ENCODE measurements at regions not wholly inside any gene's neighbourhood (a gene's known extent, or its start where the extent isn't known, plus 50 kb on each side); places are given as distances from the start of the nearest gene placed in this dataset.
A peak's percentile ranks its signal among the peaks of the same experiment; 100 is the strongest.

DNA sequence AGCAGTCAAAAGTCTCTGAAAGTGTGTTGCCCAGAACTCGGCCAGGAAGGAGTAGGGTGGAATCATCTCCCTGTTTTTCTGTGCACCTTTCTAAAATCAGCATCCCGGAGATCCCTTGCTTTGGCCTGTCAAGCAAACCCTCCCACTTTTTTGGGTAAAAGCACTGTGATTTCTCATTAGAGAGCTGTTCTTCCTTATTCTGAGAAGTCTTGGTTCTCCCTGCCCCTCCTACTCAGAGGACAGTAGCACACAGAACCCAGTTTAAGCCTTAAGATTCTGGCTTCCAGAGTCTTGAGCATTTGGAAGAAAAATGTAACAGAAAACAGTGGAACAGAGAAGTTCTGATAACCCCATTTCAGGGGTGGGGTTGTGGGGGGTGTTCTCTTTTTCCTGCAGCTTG, 52.6 kb upstream of the KATNAL1 start:
- Histone ChIP-seq H3K4me1 (ENCODE audit: control insufficient read depth in 5 of 5, insufficient read depth in 5 of 5, low read length in 5 of 5) (peaks cover 2 to 49% (median 46%) of the 10 kb centered on the region in 5 donors), H3K9ac (ENCODE audit: low read length in 5 of 5) (no peak overlapping the region), H3K27ac (ENCODE audit: low read depth, low read length) (peak overlapping the region; percentile 31), H3K9me3 (ENCODE audit: control insufficient read depth in 5 of 5, low read length in 5 of 5) (no peaks in the 10 kb centered on the region), H3K36me3 (ENCODE audit: control insufficient read depth in 5 of 5, insufficient read depth in 5 of 5, low read length in 5 of 5) (no peaks in the 10 kb centered on the region), H3K27me3 (ENCODE audit: control insufficient read depth in 5 of 5, insufficient read depth in 4 of 5, low read length in 5 of 5) (no peaks in the 10 kb centered on the region), H3K4me3 (ENCODE audit: low read depth in 1 of 5, low read length in 5 of 5) (no peak overlapping the region)

DNA sequence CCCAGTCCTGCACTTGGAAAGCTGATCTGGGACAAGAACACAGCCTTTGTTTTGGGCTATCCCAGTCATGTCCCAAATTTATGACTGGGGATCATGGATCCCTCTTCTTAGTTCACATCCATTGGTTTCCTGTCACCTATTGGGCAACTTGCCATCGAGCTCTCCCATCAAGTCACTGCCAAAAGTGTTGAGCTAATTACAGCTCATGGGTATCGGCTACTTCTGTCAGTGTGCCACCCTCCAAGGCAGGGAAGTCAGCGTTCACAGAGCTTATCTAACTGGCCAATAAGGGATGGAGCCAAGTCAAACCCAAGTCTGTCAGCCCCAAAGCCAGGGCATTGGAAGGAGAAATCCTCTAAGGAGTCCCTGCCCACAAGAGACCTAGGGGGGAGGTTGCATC, 53.2 kb upstream of the KATNAL1 start:
- H3K27ac ChIP-seq (ENCODE audit: low read depth, low read length), result peak overlapping the region; percentile 31
- H3K36me3 ChIP-seq (ENCODE audit: control insufficient read depth in 5 of 5, insufficient read depth in 5 of 5, low read length in 5 of 5), result no peaks in the 10 kb centered on the region
- no peak overlapping the region for H3K9ac ChIP-seq (ENCODE audit: low read length in 5 of 5)
- H3K4me3 ChIP-seq (ENCODE audit: low read depth in 1 of 5, low read length in 5 of 5), result no peak overlapping the region
- no peaks in the 10 kb centered on the region for H3K27me3 ChIP-seq (ENCODE audit: control insufficient read depth in 5 of 5, insufficient read depth in 4 of 5, low read length in 5 of 5)
- peaks cover 2 to 52% (median 41%) of the 10 kb centered on the region in 5 donors for H3K4me1 ChIP-seq (ENCODE audit: control insufficient read depth in 5 of 5, insufficient read depth in 5 of 5, low read length in 5 of 5)
- H3K9me3 ChIP-seq (ENCODE audit: control insufficient read depth in 5 of 5, low read length in 5 of 5), result no peaks in the 10 kb centered on the region

DNA sequence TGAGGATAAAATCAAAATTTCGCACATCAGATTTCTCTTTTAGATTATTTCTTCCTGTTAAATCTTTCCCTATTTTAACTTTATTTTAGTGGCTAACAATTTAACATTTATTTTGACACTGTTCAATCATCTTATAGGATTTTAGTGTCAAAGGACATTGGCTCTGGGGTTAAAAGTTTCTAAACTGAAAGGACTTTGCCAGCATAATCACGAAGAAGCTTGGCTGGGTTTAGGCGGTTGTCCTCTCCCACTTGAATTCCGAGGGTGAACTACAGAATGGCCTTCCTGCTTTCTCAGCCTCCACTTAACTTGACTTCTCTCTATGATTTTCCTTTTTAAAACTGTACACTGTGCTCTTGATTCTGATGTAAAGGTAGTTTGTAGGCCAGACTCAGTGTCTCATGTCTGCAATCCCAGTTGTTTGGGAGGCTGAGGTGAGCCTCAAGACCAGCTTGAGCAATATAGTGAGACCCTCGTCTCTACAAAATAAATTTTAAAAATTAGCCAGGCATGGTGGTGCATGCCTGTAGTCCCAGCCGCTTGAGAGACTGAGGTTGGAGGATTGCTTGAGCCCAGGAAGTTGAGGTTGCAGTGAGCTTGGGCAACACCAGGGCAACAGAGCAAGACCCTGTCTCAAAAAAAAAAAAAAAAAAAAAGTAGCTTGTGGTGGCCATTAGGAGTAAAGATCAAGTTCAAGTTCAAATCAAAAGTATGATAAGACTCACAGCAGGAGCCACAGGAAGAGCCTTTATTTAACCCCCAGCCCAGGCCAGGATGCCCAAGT, 54.8 kb upstream of the KATNAL1 start:
- Histone ChIP-seq H3K36me3 (ENCODE audit: control insufficient read depth in 5 of 5, insufficient read depth in 5 of 5, low read length in 5 of 5) (no peaks in the 10 kb centered on the region), H3K27ac (ENCODE audit: low read depth, low read length) (peak overlapping the region; percentile 71), H3K9me3 (ENCODE audit: control insufficient read depth in 5 of 5, low read length in 5 of 5) (no peaks in the 10 kb centered on the region), H3K4me3 (ENCODE audit: low read depth in 1 of 5, low read length in 5 of 5) (peak overlapping the region in 1 of 5 donors; percentile 9), H3K4me1 (ENCODE audit: control insufficient read depth in 5 of 5, insufficient read depth in 5 of 5, low read length in 5 of 5) (peaks cover 0 to 48% (median 39%) of the 10 kb centered on the region in 5 donors), H3K9ac (ENCODE audit: low read length in 5 of 5) (no peak overlapping the region), H3K27me3 (ENCODE audit: control insufficient read depth in 5 of 5, insufficient read depth in 4 of 5, low read length in 5 of 5) (no peaks in the 10 kb centered on the region)

DNA sequence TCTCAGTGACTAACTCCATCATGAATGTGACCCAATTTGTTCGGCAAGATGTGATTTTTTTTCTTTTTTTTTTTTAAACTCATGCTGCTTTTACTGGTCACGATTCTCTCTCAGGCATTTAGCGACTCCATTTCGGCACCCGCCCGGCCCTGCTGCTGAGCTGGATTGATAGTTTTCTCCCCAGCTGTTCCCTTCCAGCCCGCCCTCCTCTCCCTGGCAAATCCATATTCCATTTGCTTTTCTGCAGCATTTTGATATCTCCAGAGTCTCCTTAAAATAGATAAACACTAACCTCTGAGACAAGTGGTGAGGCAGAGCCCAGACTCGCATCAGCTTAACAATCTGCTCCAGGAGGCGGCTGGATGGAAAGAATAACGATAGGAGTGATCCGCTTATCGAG, 55.5 kb upstream of the KATNAL1 start:
- H3K9me3 ChIP-seq (ENCODE audit: control insufficient read depth in 5 of 5, low read length in 5 of 5), result no peaks in the 10 kb centered on the region
- H3K27me3 ChIP-seq (ENCODE audit: control insufficient read depth in 5 of 5, insufficient read depth in 4 of 5, low read length in 5 of 5), result no peaks in the 10 kb centered on the region
- no peaks in the 10 kb centered on the region for H3K36me3 ChIP-seq (ENCODE audit: control insufficient read depth in 5 of 5, insufficient read depth in 5 of 5, low read length in 5 of 5)
- peak overlapping the region in 2 of 5 donors; percentile 9 to 17 for H3K4me3 ChIP-seq (ENCODE audit: low read depth in 1 of 5, low read length in 5 of 5)
- peak overlapping the region in 2 of 5 donors; percentile 4 to 34 for H3K9ac ChIP-seq (ENCODE audit: low read length in 5 of 5)
- peaks cover 0 to 48% (median 39%) of the 10 kb centered on the region in 5 donors for H3K4me1 ChIP-seq (ENCODE audit: control insufficient read depth in 5 of 5, insufficient read depth in 5 of 5, low read length in 5 of 5)
- H3K27ac ChIP-seq (ENCODE audit: low read depth, low read length), result peak overlapping the region; percentile 71

DNA sequence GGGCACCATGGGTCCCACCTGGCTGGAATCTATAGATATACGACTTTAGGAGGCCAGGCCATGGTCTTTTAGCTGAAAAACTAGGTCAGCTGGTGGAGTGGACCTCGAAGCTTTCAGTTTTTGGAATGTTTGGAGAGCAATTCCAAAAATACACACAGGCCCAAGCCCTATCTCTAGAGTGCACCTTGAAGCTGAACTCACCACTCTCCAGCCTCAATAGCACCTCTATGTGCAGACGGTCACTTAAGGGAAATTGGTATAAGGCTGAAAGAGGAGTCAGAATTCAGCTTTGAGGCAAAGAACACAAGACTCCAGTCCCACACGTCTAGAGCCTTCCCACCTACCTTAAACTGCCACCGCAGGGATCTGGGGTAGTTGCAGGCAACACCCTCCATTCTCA, 56.4 kb upstream of the KATNAL1 start:
- Histone ChIP-seq H3K9ac (ENCODE audit: low read length in 5 of 5) (no peak overlapping the region), H3K4me3 (ENCODE audit: low read depth in 1 of 5, low read length in 5 of 5) (no peak overlapping the region), H3K27ac (ENCODE audit: low read depth, low read length) (peak overlapping the region; percentile 71), H3K4me1 (ENCODE audit: control insufficient read depth in 5 of 5, insufficient read depth in 5 of 5, low read length in 5 of 5) (peaks cover 0 to 48% (median 39%) of the 10 kb centered on the region in 5 donors), H3K27me3 (ENCODE audit: control insufficient read depth in 5 of 5, insufficient read depth in 4 of 5, low read length in 5 of 5) (no peaks in the 10 kb centered on the region), H3K36me3 (ENCODE audit: control insufficient read depth in 5 of 5, insufficient read depth in 5 of 5, low read length in 5 of 5) (no peaks in the 10 kb centered on the region), H3K9me3 (ENCODE audit: control insufficient read depth in 5 of 5, low read length in 5 of 5) (no peaks in the 10 kb centered on the region)

DNA sequence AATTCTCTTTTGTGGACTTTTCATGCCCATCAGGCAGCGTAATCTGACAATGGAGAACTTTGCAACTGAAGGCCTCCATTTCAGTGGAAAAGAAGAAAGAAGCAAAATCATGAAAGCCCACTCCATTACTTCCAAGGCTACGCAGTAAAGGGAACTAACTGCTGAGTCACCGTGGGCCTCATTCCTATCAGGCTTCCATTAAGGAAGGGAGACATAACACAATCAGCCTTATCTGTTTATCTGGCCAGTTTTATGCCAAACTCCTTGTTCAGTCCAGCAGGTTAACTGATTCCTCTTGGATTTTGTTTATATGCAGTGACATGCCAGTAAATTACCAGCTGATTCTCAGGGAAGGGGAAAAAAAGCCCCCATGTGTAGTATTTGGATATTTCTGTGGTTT, 56.8 kb upstream of the KATNAL1 start:
- no peak overlapping the region for H3K4me3 ChIP-seq (ENCODE audit: low read depth in 1 of 5, low read length in 5 of 5)
- no peaks in the 10 kb centered on the region for H3K36me3 ChIP-seq (ENCODE audit: control insufficient read depth in 5 of 5, insufficient read depth in 5 of 5, low read length in 5 of 5)
- H3K27ac ChIP-seq (ENCODE audit: low read depth, low read length), result peak overlapping the region; percentile 71
- no peaks in the 10 kb centered on the region for H3K9me3 ChIP-seq (ENCODE audit: control insufficient read depth in 5 of 5, low read length in 5 of 5)
- no peak overlapping the region for H3K9ac ChIP-seq (ENCODE audit: low read length in 5 of 5)
- no peaks in the 10 kb centered on the region for H3K27me3 ChIP-seq (ENCODE audit: control insufficient read depth in 5 of 5, insufficient read depth in 4 of 5, low read length in 5 of 5)
- peaks cover 0 to 48% (median 39%) of the 10 kb centered on the region in 5 donors for H3K4me1 ChIP-seq (ENCODE audit: control insufficient read depth in 5 of 5, insufficient read depth in 5 of 5, low read length in 5 of 5)

DNA sequence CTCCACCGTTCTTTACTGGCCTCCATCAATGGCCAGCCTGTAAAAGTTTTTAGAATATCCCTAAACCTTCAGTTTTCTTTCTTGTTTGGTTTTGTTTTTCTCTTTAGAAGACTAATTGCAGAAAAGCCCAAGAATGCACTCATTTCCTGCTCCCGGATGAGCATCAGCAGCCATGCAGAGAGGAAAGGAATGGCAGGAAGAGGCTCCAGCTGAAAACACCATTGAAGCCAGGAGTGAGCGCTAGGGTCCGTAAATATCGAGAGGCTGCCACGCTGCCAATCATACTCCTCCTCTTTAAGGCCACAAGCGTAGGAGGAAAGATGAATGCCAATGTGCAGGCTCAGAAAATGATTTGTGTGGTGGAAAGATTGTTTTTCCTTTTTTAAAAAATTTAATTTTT, 57.4 kb upstream of the UBE2L5 start:
- Histone ChIP-seq H3K27ac (ENCODE audit: low read depth, low read length) (peak overlapping the region; percentile 43), H3K4me1 (ENCODE audit: control insufficient read depth in 5 of 5, insufficient read depth in 5 of 5, low read length in 5 of 5) (peaks cover 0 to 48% (median 39%) of the 10 kb centered on the region in 5 donors), H3K27me3 (ENCODE audit: control insufficient read depth in 5 of 5, insufficient read depth in 4 of 5, low read length in 5 of 5) (no peaks in the 10 kb centered on the region), H3K9ac (ENCODE audit: low read length in 5 of 5) (no peak overlapping the region), H3K9me3 (ENCODE audit: control insufficient read depth in 5 of 5, low read length in 5 of 5) (no peaks in the 10 kb centered on the region), H3K4me3 (ENCODE audit: low read depth in 1 of 5, low read length in 5 of 5) (peak overlapping the region in 1 of 5 donors; percentile 15), H3K36me3 (ENCODE audit: control insufficient read depth in 5 of 5, insufficient read depth in 5 of 5, low read length in 5 of 5) (no peaks in the 10 kb centered on the region)

DNA sequence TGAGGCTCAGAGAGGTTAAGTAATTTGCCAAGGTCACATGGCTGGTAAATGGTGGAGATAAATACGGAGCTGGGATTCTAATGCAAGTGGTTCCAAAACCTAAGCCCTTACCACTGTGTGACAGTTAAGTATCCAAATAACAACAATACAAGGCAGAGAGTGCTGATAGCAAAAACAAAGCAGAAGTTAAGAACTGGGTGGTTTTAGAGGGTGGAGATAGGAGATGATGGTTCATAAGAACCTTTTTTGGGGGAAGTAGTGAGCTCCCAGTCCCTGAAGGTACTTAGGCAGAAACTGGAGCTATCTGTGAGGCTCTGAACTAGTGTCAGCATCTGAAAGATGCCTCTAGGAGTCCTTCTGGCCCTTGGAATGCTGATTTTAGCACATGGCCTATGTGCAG, 56.2 kb upstream of the UBE2L5 start:
- Histone ChIP-seq H3K4me3 (ENCODE audit: low read depth in 1 of 5, low read length in 5 of 5) (no peak overlapping the region), H3K9me3 (ENCODE audit: control insufficient read depth in 5 of 5, low read length in 5 of 5) (no peaks in the 10 kb centered on the region), H3K36me3 (ENCODE audit: control insufficient read depth in 5 of 5, insufficient read depth in 5 of 5, low read length in 5 of 5) (no peaks in the 10 kb centered on the region), H3K27me3 (ENCODE audit: control insufficient read depth in 5 of 5, insufficient read depth in 4 of 5, low read length in 5 of 5) (no peaks in the 10 kb centered on the region), H3K4me1 (ENCODE audit: control insufficient read depth in 5 of 5, insufficient read depth in 5 of 5, low read length in 5 of 5) (peaks cover 0 to 41% (median 27%) of the 10 kb centered on the region in 5 donors), H3K9ac (ENCODE audit: low read length in 5 of 5) (no peak overlapping the region), H3K27ac (ENCODE audit: low read depth, low read length) (no peak overlapping the region)

DNA sequence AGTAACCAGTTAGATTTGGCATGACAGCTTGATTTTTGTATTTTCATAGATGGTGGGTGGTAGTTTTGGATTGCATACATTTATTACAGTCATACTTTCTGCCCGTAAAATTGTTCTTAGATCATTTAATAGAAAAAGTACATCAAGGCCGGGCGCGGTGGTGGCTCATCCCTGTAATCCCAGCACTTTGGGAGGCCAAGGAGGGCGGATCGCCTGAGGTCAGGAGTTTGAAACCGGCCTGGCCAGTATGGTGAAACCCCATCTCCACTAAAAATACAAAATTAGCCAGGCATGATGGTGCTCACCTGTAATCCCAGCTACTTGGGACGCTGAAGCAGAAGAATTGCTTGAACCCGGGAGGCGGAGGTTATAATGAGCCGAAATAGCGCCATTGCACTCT, 55.0 kb upstream of the UBE2L5 start:
- no peak overlapping the region for H3K27ac ChIP-seq (ENCODE audit: low read depth, low read length)
- no peak overlapping the region for H3K9ac ChIP-seq (ENCODE audit: low read length in 5 of 5)
- peaks cover 0 to 46% (median 31%) of the 10 kb centered on the region in 5 donors for H3K4me1 ChIP-seq (ENCODE audit: control insufficient read depth in 5 of 5, insufficient read depth in 5 of 5, low read length in 5 of 5)
- H3K27me3 ChIP-seq (ENCODE audit: control insufficient read depth in 5 of 5, insufficient read depth in 4 of 5, low read length in 5 of 5), result no peaks in the 10 kb centered on the region
- H3K9me3 ChIP-seq (ENCODE audit: control insufficient read depth in 5 of 5, low read length in 5 of 5), result no peaks in the 10 kb centered on the region
- no peaks in the 10 kb centered on the region for H3K36me3 ChIP-seq (ENCODE audit: control insufficient read depth in 5 of 5, insufficient read depth in 5 of 5, low read length in 5 of 5)
- no peak overlapping the region for H3K4me3 ChIP-seq (ENCODE audit: low read depth in 1 of 5, low read length in 5 of 5)

DNA sequence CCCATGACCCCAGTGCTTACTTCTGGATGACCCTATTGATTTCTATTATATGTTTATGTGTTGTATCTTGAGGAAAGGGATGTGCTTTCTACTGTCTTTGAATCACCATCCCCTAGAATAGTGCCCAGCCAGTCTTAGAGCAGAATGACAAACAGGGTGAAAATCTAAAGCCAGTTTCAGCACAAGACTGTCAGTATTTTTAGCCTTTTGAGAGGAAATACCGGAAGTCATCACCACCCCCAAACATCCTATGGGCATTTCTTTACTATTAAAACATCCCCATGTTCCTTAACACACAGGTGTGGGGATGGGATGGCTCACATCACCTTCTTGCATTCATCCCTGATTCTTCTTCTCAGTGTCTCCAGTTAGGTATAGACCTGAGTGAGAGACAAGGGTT, 52.1 kb upstream of the UBE2L5 start:
- Histone ChIP-seq H3K27me3 (ENCODE audit: control insufficient read depth in 5 of 5, insufficient read depth in 4 of 5, low read length in 5 of 5) (no peaks in the 10 kb centered on the region), H3K4me3 (ENCODE audit: low read depth in 1 of 5, low read length in 5 of 5) (no peak overlapping the region), H3K27ac (ENCODE audit: low read depth, low read length) (no peak overlapping the region), H3K9me3 (ENCODE audit: control insufficient read depth in 5 of 5, low read length in 5 of 5) (no peaks in the 10 kb centered on the region), H3K9ac (ENCODE audit: low read length in 5 of 5) (no peak overlapping the region), H3K4me1 (ENCODE audit: control insufficient read depth in 5 of 5, insufficient read depth in 5 of 5, low read length in 5 of 5) (peaks cover 0 to 22% (median 16%) of the 10 kb centered on the region in 5 donors), H3K36me3 (ENCODE audit: control insufficient read depth in 5 of 5, insufficient read depth in 5 of 5, low read length in 5 of 5) (no peaks in the 10 kb centered on the region)
